ENCODE measurements at regions not wholly inside any gene's neighbourhood (a gene's known extent, or its start where the extent isn't known, plus 50 kb on each side); places are given as distances from the start of the nearest gene placed in this dataset.

DNA sequence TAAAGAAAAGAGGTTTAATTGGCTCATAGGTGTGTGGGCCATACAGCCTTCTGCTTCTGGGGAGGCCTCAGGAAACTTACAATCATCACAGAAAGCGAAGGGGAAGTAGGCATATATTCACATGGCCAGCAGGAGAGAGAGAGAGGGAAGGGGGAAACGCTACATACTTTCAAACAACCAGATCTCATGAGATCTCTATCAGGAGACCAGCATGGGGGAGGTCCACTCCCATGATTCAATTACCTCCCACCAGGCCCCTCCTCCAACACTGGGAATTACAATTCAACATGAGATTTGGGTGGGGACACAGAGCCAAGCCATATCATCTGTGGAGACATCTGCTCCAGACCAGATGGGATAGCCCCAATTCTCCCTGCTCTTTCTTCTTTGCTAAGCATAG is 866.0 kb downstream of the BRD1 start:
- Histone ChIP-seq H3K4me3 (no peak overlapping the region), H3K9me3 (ENCODE audit: low read depth) (no peaks in the 10 kb centered on the region), H3K27me3 (no peaks in the 10 kb centered on the region), H3K4me1 (ENCODE audit: low read depth) (no peaks in the 10 kb centered on the region), H3K36me3 (no peaks in the 10 kb centered on the region), H3K27ac (no peak overlapping the region)
- no peak for DNase-seq (ENCODE audit: low read depth in 1 of 2, low spot score in 1 of 2)
- no peak for TF ChIP-seq CTCF (IDR thresholded peaks at IDR 0.05; ENCODE audit: low read depth, low read length)

DNA sequence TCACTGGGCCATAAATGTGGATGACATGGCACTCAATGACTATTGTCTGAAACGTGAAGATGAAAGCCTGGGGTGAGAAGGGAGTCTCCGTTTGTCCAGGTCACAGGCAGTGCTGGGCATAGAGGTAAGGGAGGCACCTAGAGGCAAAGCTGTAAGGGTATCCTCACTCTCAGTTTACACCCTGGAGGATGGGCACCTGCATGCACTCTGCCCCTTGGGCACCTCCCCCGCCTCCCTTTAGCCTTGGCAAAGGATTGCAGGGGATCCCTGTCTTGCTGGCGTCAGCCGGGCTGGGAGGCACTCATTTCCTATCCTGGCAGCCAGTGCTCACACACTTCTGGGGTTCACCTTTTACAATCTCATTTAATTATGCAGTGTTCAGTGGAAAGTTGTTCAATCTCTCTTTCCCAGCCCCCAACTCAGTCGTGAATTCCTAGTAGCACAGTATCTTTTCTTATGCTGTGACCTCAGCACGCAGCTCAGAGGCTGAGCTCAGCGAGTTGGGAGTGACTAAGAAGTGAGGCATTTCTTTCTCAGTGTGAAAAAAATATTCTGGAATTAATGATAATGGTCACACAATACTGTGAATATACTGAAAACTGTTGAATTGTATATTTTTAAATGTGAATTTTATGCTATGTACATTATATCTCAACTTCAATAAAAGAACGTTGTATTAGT is 866.6 kb downstream of the BRD1 start:
- Histone ChIP-seq H3K4me1 (ENCODE audit: low read depth) (no peaks in the 10 kb centered on the region), H3K9me3 (ENCODE audit: low read depth) (no peaks in the 10 kb centered on the region), H3K27me3 (no peaks in the 10 kb centered on the region), H3K36me3 (no peaks in the 10 kb centered on the region), H3K4me3 (no peak overlapping the region), H3K27ac (no peak overlapping the region)
- no peak for DNase-seq (ENCODE audit: low read depth in 1 of 2, low spot score in 1 of 2)
- no peak for TF ChIP-seq CTCF (IDR thresholded peaks at IDR 0.05; ENCODE audit: low read depth, low read length)

DNA sequence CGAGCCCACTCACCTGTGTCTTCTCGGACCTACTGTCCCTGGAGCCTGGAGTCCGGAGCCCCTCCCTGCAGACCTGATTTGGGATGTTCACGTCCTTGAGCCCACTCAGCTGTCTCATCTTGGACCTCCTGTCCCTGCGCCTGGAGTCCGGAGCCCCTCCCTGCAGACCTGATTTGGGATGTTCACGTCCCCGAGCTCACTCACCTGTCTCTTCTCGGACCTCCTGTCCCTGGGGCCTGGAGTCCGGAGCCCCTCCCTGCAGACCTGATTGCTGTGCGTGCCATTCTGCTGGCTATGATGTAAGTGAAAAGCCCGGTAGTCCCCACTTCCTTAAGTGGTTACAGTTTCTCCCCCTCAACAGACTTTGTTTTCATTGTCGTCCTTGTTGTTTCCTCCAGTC is 867.1 kb downstream of the BRD1 start:
- Histone ChIP-seq H3K27ac (no peak overlapping the region), H3K27me3 (no peaks in the 10 kb centered on the region), H3K4me1 (ENCODE audit: low read depth) (no peaks in the 10 kb centered on the region), H3K9me3 (ENCODE audit: low read depth) (no peaks in the 10 kb centered on the region), H3K4me3 (no peak overlapping the region), H3K36me3 (no peaks in the 10 kb centered on the region)
- DNase-seq (ENCODE audit: low read depth in 1 of 2, low spot score in 1 of 2) = no peak
- TF ChIP-seq CTCF (IDR thresholded peaks at IDR 0.05; ENCODE audit: low read depth, low read length) = no peak

DNA sequence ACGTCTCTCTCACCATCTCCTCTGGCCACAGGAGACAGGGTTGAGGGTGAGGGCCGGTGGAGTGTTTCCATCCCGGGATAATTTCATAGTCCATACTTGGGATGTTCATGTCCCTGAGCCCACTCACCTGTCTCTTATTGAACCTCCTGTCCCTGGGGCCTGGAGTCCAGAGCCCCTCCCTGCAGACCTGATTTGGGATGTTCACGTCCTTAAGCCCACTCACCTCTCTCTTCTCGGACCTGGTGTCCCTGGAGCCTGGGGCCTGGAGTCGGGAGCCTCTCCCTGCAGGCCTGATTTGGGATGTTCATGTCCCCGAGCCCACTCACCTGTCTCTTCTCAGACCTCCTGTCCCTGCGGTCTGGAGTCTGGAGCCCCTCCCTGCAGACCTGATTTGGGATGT is 868.2 kb downstream of the BRD1 start:
- no peaks in the 10 kb centered on the region for H3K4me1 ChIP-seq (ENCODE audit: low read depth)
- no peaks in the 10 kb centered on the region for H3K36me3 ChIP-seq
- H3K27me3 ChIP-seq = no peaks in the 10 kb centered on the region
- no peak overlapping the region for H3K27ac ChIP-seq
- H3K9me3 ChIP-seq (ENCODE audit: low read depth) = no peaks in the 10 kb centered on the region
- no peak for DNase-seq (ENCODE audit: low read depth in 1 of 2, low spot score in 1 of 2)
- H3K4me3 ChIP-seq = no peak overlapping the region
- no peak for TF ChIP-seq CTCF (IDR thresholded peaks at IDR 0.05; ENCODE audit: low read depth, low read length)

DNA sequence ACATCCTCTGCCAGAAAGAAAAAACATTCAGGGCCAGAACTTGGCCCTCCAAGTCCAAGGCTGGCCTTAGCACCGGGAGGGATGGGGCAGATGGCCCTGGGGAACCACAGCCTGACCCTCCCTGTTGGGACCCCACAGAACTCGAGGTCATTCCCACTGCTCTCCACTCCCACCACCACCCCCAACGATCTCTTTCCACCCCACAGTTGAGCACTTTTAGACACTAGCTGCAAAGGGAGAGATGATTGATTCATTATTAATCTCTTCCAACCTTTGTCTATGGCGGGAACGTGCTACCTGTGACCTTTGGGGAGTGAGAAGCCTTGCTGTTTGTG is 869.7 kb downstream of the BRD1 start:
- Histone ChIP-seq H3K27me3 (no peaks in the 10 kb centered on the region), H3K4me3 (no peak overlapping the region), H3K9me3 (ENCODE audit: low read depth) (no peaks in the 10 kb centered on the region), H3K27ac (no peak overlapping the region), H3K36me3 (no peaks in the 10 kb centered on the region), H3K4me1 (ENCODE audit: low read depth) (no peaks in the 10 kb centered on the region)
- TF ChIP-seq CTCF (IDR thresholded peaks at IDR 0.05; ENCODE audit: low read depth, low read length) = no peak
- DNase-seq (ENCODE audit: low read depth in 1 of 2, low spot score in 1 of 2) = no peak
